Hepatocyte (in vitro differentiated cells): ENCODE measurements at regions not wholly inside any gene's neighbourhood (a gene's known extent, or its start where the extent isn't known, plus 50 kb on each side); places are given as distances from the start of the nearest gene placed in this dataset.

Experiments used
- DNase-seq: peaks from one replicate; pipeline ENCODE4 v3.0.0-alpha.2; 2016; ENCODE audit warnings: low spot score
- H2AFZ ChIP-seq: fragments of 200-600 bp; sonication (generic); 2 replicates; pipeline ENCODE4 v1.6.0; 2016; ENCODE audit warnings: antibody characterized with exemption, mild to moderate bottlenecking
- H3K27ac ChIP-seq: fragments of 200-600 bp; sonication (generic); 2 replicates; pipeline ENCODE4 v1.5.1; 2016; ENCODE audit warnings: mild to moderate bottlenecking
- H3K27me3 ChIP-seq: fragments of 200-600 bp; sonication (generic); 2 replicates; pipeline ENCODE4 v1.6.1; 2016
- H3K36me3 ChIP-seq: fragments of 200-600 bp; sonication (generic); replicated peaks from 2 replicates; pipeline ENCODE4 v1.5.1; 2016; ENCODE audit warnings: low read depth; ENCODE audit not compliant: insufficient read depth
- H3K4me1 ChIP-seq: fragments of 200-600 bp; sonication (generic); 2 replicates; pipeline ENCODE4 v1.5.1; 2016; ENCODE audit warnings: mild to moderate bottlenecking, moderate library complexity; ENCODE audit not compliant: insufficient read depth
- H3K4me2 ChIP-seq: fragments of 200-600 bp; sonication (generic); 2 replicates; pipeline ENCODE4 v1.6.0; 2016
- H3K4me3 ChIP-seq: fragments of 200-600 bp; sonication (generic); 2 replicates; pipeline ENCODE4 v1.5.1; 2016; ENCODE audit warnings: mild to moderate bottlenecking
- H3K79me2 ChIP-seq: fragments of 200-600 bp; sonication (generic); 2 replicates; pipeline ENCODE4 v1.6.0; 2017; ENCODE audit warnings: mild to moderate bottlenecking
- H3K9me2 ChIP-seq: fragments of 200-600 bp; sonication (generic); replicated peaks from 2 replicates; pipeline ENCODE4 v1.6.0; 2017; ENCODE audit warnings: mild to moderate bottlenecking; ENCODE audit not compliant: insufficient read depth
- H3K9me3 ChIP-seq: fragments of 200-600 bp; sonication (generic); 2 replicates; pipeline ENCODE4 v1.5.1; 2016; ENCODE audit warnings: low read depth, mild to moderate bottlenecking
- H4K20me1 ChIP-seq: fragments of 200-600 bp; sonication (generic); 2 replicates; pipeline ENCODE4 v1.6.0; 2016; ENCODE audit warnings: mild to moderate bottlenecking; ENCODE audit not compliant: insufficient read depth, poor library complexity, severe bottlenecking
- EZH2 ChIP-seq: fragments of 200-600 bp; sonication (generic); IDR thresholded peaks from 2 replicates; pipeline ENCODE4 v1.6.1; 2016; ENCODE audit warnings: antibody characterized with exemption, mild to moderate bottlenecking, borderline replicate concordance
- EZH2phosphoT487 ChIP-seq: fragments of 200-600 bp; sonication (generic); IDR thresholded peaks from one replicate; pipeline ENCODE4 v1.6.1; 2018; ENCODE audit warnings: antibody characterized with exemption, mild to moderate bottlenecking, low read depth, moderate library complexity; ENCODE audit not compliant: unreplicated experiment, severe bottlenecking
- WGBS: methylation state at CpG from one replicate; pipeline ENCODE4 v1.1.6; 2016; ENCODE audit warnings: low lambda C conversion rate; ENCODE audit errors: missing lambda C conversion rate; 5-methylcytosine and 5-hydroxymethylcytosine counted together
- TF ChIP-seq, protein P1 (sequence below): fragments of 200-600 bp; sonication (generic); IDR thresholded peaks from 2 replicates; pipeline ENCODE4 v1.5.1; 2016; ENCODE audit warnings: antibody characterized with exemption, mild to moderate bottlenecking; ENCODE audit not compliant: poor library complexity

DNA sequence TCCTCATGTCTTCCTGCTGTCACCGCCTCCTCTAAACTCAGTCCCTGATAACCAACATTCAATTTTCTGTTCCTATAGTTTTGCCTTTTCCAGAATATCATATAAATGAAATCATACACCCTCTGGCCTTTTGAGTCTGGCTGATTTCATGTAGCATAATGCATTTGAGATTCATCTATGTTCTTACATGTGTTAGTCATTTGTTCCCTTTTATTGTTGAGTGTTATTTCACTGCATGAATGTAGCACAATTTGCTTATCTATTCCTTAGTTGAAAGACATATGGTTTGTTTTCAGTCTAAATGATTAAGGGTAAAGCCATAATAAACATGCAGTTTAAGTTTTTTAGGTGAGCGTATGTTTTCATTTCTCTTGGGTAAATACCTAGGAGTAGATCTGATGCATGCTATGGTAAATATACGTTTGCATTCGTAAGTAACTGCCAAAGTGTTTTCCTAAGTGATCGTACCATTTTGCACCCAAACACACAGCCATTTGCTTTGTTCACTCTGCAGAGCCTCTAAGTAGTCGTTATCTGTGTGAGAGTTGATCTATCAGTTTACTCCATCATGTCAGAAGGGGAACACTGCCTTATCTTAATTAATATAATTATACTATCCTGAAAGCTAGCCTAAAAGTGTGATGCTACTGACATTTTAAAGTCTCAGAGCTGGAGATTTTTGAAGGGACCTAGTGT is 460.8 kb downstream of the DMAC1 start:
- H3K9me2 ChIP-seq: no peaks in the 10 kb centered on the region
- H2AFZ ChIP-seq: no peak overlapping the region
- no peak overlapping the region for H3K4me3 ChIP-seq
- H3K27ac ChIP-seq: no peak overlapping the region
- WGBS: 55% methylated on average over 6 of the region's 6 CpGs
- no peaks in the 10 kb centered on the region for H3K36me3 ChIP-seq
- H3K79me2 ChIP-seq: no peaks in the 10 kb centered on the region
- DNase-seq: no peak
- H4K20me1 ChIP-seq: no peaks in the 10 kb centered on the region
- no peaks in the 10 kb centered on the region for H3K27me3 ChIP-seq
- H3K4me1 ChIP-seq: no peaks in the 10 kb centered on the region
- no peak overlapping the region for H3K4me2 ChIP-seq
- no peak for TF ChIP-seq EZH2phosphoT487
- TF ChIP-seq EZH2: no peak
- TF ChIP-seq, protein P1, sequence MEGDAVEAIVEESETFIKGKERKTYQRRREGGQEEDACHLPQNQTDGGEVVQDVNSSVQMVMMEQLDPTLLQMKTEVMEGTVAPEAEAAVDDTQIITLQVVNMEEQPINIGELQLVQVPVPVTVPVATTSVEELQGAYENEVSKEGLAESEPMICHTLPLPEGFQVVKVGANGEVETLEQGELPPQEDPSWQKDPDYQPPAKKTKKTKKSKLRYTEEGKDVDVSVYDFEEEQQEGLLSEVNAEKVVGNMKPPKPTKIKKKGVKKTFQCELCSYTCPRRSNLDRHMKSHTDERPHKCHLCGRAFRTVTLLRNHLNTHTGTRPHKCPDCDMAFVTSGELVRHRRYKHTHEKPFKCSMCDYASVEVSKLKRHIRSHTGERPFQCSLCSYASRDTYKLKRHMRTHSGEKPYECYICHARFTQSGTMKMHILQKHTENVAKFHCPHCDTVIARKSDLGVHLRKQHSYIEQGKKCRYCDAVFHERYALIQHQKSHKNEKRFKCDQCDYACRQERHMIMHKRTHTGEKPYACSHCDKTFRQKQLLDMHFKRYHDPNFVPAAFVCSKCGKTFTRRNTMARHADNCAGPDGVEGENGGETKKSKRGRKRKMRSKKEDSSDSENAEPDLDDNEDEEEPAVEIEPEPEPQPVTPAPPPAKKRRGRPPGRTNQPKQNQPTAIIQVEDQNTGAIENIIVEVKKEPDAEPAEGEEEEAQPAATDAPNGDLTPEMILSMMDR: no peak
- H3K9me3 ChIP-seq: no peaks in the 10 kb centered on the region

DNA sequence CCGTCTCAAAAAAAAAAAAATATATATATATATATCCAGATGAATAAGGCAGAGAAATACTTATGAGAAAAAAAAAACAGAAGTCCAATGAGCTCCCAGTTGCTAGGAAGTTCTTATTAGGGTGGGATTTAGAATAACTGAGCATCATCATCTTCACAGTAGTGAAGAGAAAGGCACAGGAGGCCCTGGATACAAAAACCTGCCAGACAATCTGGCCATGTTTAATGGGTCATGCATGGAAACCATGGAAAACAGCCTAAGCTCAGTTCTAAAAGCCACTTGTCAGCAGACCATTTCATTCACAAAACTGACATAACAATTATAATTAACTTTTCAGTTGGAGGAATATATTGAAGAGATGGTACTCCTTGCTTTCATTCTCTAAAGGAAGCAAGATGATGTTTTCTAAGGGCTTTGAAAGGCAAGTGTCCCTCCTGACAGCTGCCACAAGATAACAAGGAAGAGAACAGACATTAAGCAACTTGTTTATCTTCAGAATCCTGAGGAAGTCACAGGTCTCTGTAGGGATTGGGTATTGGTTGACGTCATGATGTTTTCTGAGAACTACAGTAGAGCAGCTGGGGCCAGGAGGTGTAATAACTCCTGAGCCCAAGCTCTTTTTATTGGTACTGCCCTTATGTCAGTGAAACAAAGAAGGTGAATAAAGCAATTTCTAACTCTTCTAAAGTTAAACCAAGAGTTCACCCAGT is 463.1 kb downstream of the DMAC1 start:
- Histone ChIP-seq H2AFZ (no peak overlapping the region), H3K79me2 (no peaks in the 10 kb centered on the region), H3K4me3 (no peak overlapping the region), H3K9me2 (no peaks in the 10 kb centered on the region), H4K20me1 (no peaks in the 10 kb centered on the region), H3K36me3 (no peaks in the 10 kb centered on the region), H3K27me3 (no peaks in the 10 kb centered on the region), H3K4me1 (no peaks in the 10 kb centered on the region), H3K9me3 (no peaks in the 10 kb centered on the region), H3K4me2 (no peak overlapping the region), H3K27ac (no peak overlapping the region)
- no peak for TF ChIP-seq EZH2
- DNase-seq: peak; percentile 51
- 60% methylated on average over 2 of the region's 2 CpGs for WGBS

DNA sequence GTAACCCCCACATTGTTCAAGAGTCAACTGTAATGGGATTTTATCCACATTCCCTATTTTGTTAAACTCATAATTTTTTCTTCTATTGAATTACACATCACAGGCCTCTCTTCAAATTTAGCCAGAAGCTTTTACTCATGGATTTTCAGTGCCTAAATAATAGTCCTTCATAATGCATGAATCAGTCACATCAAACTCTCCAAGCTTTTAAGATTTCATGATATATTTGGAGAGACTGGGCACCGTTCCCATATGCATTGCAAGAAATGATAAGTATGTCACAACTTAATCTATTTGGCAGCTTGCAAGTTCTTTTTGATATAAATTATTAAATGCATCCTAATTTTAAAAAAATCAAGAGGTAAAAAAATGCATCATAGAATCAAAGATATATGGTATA is 465.9 kb downstream of the DMAC1 start:
- WGBS: 85% methylated on average over 1 of the region's 1 CpG
- Histone ChIP-seq H3K4me1 (no peaks in the 10 kb centered on the region), H3K4me3 (no peak overlapping the region), H3K9me2 (no peaks in the 10 kb centered on the region), H3K4me2 (no peak overlapping the region), H4K20me1 (no peaks in the 10 kb centered on the region), H3K27me3 (no peaks in the 10 kb centered on the region), H3K9me3 (no peaks in the 10 kb centered on the region), H3K36me3 (no peaks in the 10 kb centered on the region), H3K79me2 (no peaks in the 10 kb centered on the region), H2AFZ (no peak overlapping the region), H3K27ac (no peak overlapping the region)
- TF ChIP-seq EZH2phosphoT487 (no peak), EZH2 (no peak)
- TF ChIP-seq, protein P1: no peak
- no peak for DNase-seq

DNA sequence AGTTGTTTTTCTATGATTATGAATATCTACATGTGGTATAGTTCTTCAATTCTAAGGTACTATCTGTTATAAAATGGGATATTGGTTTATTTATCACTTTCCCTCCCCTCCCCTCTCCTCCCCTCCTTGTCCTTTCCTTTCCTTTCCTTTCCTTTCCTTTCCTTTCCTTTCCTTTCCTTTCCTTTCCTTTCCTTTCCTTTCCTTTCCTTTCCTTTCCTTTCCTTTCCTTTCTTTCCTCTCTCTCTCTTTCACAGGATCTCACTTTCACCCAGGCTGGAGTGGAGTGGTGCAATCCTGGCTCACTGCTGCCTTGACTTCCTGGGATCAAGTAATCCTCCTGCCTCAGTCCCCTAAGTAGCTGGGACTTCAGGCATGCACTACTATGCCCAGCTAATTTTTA is 466.8 kb downstream of the DMAC1 start:
- Histone ChIP-seq H3K9me2 (no peaks in the 10 kb centered on the region), H3K4me1 (no peaks in the 10 kb centered on the region), H3K27ac (no peak overlapping the region), H3K79me2 (no peaks in the 10 kb centered on the region), H3K4me2 (no peak overlapping the region), H3K36me3 (no peaks in the 10 kb centered on the region), H3K9me3 (no peaks in the 10 kb centered on the region), H3K4me3 (no peak overlapping the region), H4K20me1 (no peaks in the 10 kb centered on the region), H3K27me3 (no peaks in the 10 kb centered on the region), H2AFZ (no peak overlapping the region)
- DNase-seq: no peak
- TF ChIP-seq, protein P1: no peak
- TF ChIP-seq EZH2phosphoT487 (no peak), EZH2 (no peak)
